Right lobe of liver (tissue), 4 donors: ENCODE measurements at regions not wholly inside any gene's neighbourhood (a gene's known extent, or its start where the extent isn't known, plus 50 kb on each side); places are given as distances from the start of the nearest gene placed in this dataset.

ENCODE experiments used
- CTCF ChIP-seq, 4 donors: fragments of 200-600 bp in 3 of 4; fragments of 450-650 bp in 1 of 4; IDR thresholded peaks; one replicate each; pipeline versions ENCODE4 v1.5.1 to v1.8.0; 2016 to 2022; ENCODE audit warnings: antibody characterized with exemption in 4 of 4, mild to moderate bottlenecking in 2 of 4
- POLR2A ChIP-seq: fragments of 450-650 bp; IDR thresholded peaks from one replicate; pipeline ENCODE4 v1.6.1; 2017; ENCODE audit warnings: antibody characterized with exemption, mild to moderate bottlenecking
- donor health status: DM: no; HTN: no; CAD: no.
- donor health status: DM: no; HTN: no; CAD: no.
- donor health status: DM: no; HTN: yes; CAD: no.

- TF ChIP-seq CTCF (IDR thresholded peaks at IDR 0.05) (no peak), POLR2A (no peak)
These were observed 779.9 kb upstream of the CNTNAP5 start for GRCh38 chr2:123245156-123245555.
